Common myeloid progenitor, CD34-positive (primary cell): ENCODE measurements at regions not wholly inside any gene's neighbourhood (a gene's known extent, or its start where the extent isn't known, plus 50 kb on each side); places are given as distances from the start of the nearest gene placed in this dataset.

Experiments used
- CTCF ChIA-PET: fragments of 350-600 bp; sonication (Branson Sonifier 250); formaldehyde crosslinking; loops from one replicate; lab custom pipeline; 2021; ENCODE audit warnings: antibody characterized with exemption; lab: Charles Lee
- POLR2A ChIA-PET: fragments of 350-600 bp; sonication (Branson Sonifier 250); formaldehyde crosslinking; loops from one replicate; lab custom pipeline; 2021; ENCODE audit warnings: antibody characterized with exemption; lab: Charles Lee
- DNase-seq, 3 donors: peaks; one replicate each; pipeline versions ENCODE4 v3.0.0 to v3.0.0-alpha.2; 2013
- H3K27ac ChIP-seq, 2 experiments: 1 replicate in 1 of 2; 2 replicates in 1 of 2; pipeline ENCODE4 v1.7.0; 2013; ENCODE audit warnings: inconsistent platforms in 2 of 2, low read length in 2 of 2, mild to moderate bottlenecking in 2 of 2, low read depth in 1 of 2, moderate library complexity in 1 of 2; ENCODE audit not compliant: severe bottlenecking in 2 of 2, insufficient read depth in 1 of 2, poor library complexity in 1 of 2
- H3K27me3 ChIP-seq, 5 experiments: replicated peaks in 2 of 5; 1 replicate in 3 of 5; 2 replicates in 2 of 5; pipeline versions ENCODE4 v1.6.1 to v1.7.0; 2013; ENCODE audit warnings: low read length in 4 of 5, mild to moderate bottlenecking in 2 of 5, moderate library complexity in 2 of 5, inconsistent platforms in 1 of 5; ENCODE audit not compliant: insufficient read depth in 5 of 5, control insufficient read depth in 4 of 5
- H3K36me3 ChIP-seq, 4 experiments: 1 replicate in 2 of 4; 2 replicates in 2 of 4; pipeline versions ENCODE4 v1.6.1 to v1.7.0; 2013; ENCODE audit warnings: low read length in 3 of 4, control low read depth in 1 of 4, mild to moderate bottlenecking in 1 of 4; ENCODE audit not compliant: control insufficient read depth in 4 of 4, insufficient read depth in 4 of 4
- H3K4me1 ChIP-seq, 4 experiments: 1 replicate in 3 of 4; 2 replicates in 1 of 4; pipeline versions ENCODE4 v1.6.1 to v1.7.1; 2013; ENCODE audit warnings: low read length in 3 of 4, mild to moderate bottlenecking in 3 of 4, control low read depth in 1 of 4, inconsistent platforms in 1 of 4, moderate library complexity in 1 of 4; ENCODE audit not compliant: control insufficient read depth in 4 of 4, insufficient read depth in 4 of 4; ENCODE audit errors: control extremely low read depth in 1 of 4
- H3K4me3 ChIP-seq, 7 experiments: 1 replicate in 4 of 7; 2 replicates in 3 of 7; pipeline versions ENCODE4 v1.5.1 to v1.7.0; 2013; ENCODE audit warnings: mild to moderate bottlenecking in 7 of 7, low read length in 6 of 7, moderate library complexity in 6 of 7, inconsistent platforms in 2 of 7, low read depth in 2 of 7, control low read depth in 1 of 7; ENCODE audit not compliant: insufficient read depth in 4 of 7, control insufficient read depth in 1 of 7; ENCODE audit errors: extremely low read depth in 1 of 7
- H3K9me3 ChIP-seq, 5 experiments: 1 replicate in 4 of 5; 2 replicates in 1 of 5; pipeline versions ENCODE4 v1.6.1 to v1.7.1; 2013; ENCODE audit warnings: low read length in 4 of 5, mild to moderate bottlenecking in 2 of 5, inconsistent platforms in 1 of 5, low read depth in 1 of 5, moderate library complexity in 1 of 5; ENCODE audit not compliant: control insufficient read depth in 4 of 5, insufficient read depth in 2 of 5; ENCODE audit errors: control extremely low read depth in 1 of 5
- WGBS: methylation state at CpG from one replicate; pipeline ENCODE4 v1.1.5; 2013; ENCODE audit not compliant: insufficient coverage; 5-methylcytosine and 5-hydroxymethylcytosine counted together

GRCh38 chr2:100744589-100744988, 75.3 kb upstream of the NPAS2 start:
- ChIA-PET POLR2A (no interaction called here), CTCF (no interaction called here)

GRCh38 chr2:100745604-100746003, 74.3 kb upstream of the NPAS2 start:
- POLR2A ChIA-PET = interaction anchor here (0.9 kb wide), 1 partner anchor 17 kb away, joined by 3 read pairs; no protein-coding TSS in a partner anchor
- Histone ChIP-seq H3K9me3 (no peaks in the 10 kb centered on the region), H3K27ac (no peak overlapping the region), H3K27me3 (peaks cover 0 to 7% (median 2%) of the 10 kb centered on the region in 5 experiments), H3K36me3 (no peaks in the 10 kb centered on the region), H3K4me3 (no peak overlapping the region), H3K4me1 (peaks cover 0 to 11% (median 8%) of the 10 kb centered on the region in 4 experiments)
- no peak for DNase-seq
- 96% methylated on average over 5 of the region's 5 CpGs for WGBS
- CTCF ChIA-PET = no interaction called here

More at GRCh38 chr2:100744589-100744988, 75.3 kb upstream of the NPAS2 start:
- Histone ChIP-seq H3K9me3 (no peaks in the 10 kb centered on the region), H3K4me1 (peaks cover 0 to 11% (median 8%) of the 10 kb centered on the region in 4 experiments), H3K4me3 (no peak overlapping the region), H3K36me3 (no peaks in the 10 kb centered on the region), H3K27ac (no peak overlapping the region), H3K27me3 (peaks cover 0 to 7% (median 0%) of the 10 kb centered on the region in 5 experiments)
- 100% methylated on average over 2 of the region's 5 CpGs for WGBS
- no peak for DNase-seq

GRCh38 chr2:100747551-100747950, 72.4 kb upstream of the NPAS2 start:
- no peak overlapping the region for H3K27ac ChIP-seq
- ChIA-PET POLR2A (no interaction called here), CTCF (no interaction called here)
- no peaks in the 10 kb centered on the region for H3K36me3 ChIP-seq
- DNase-seq = no peak
- WGBS = 90% methylated on average over 2 of the region's 2 CpGs
- H3K4me3 ChIP-seq = no peak overlapping the region
- peaks cover 0 to 11% (median 8%) of the 10 kb centered on the region in 4 experiments for H3K4me1 ChIP-seq
- peaks cover 0 to 7% (median 1%) of the 10 kb centered on the region in 5 experiments for H3K27me3 ChIP-seq
- H3K9me3 ChIP-seq = peaks cover 0 to 3% (median 0%) of the 10 kb centered on the region in 5 experiments

- Histone ChIP-seq H3K36me3 (no peaks in the 10 kb centered on the region), H3K4me1 (peaks cover 0 to 11% (median 8%) of the 10 kb centered on the region in 4 experiments), H3K27ac (no peak overlapping the region), H3K9me3 (peaks cover 0 to 3% (median 0%) of the 10 kb centered on the region in 5 experiments), H3K27me3 (peaks cover 0 to 4% (median 1%) of the 10 kb centered on the region in 5 experiments), H3K4me3 (no peak overlapping the region)
- WGBS = 7% methylated on average over 2 of the region's 5 CpGs
- POLR2A ChIA-PET = no interaction called here
- DNase-seq = peak in 2 of 3 donors; percentile 1 to 3
- CTCF ChIA-PET = no interaction called here
Measured at GRCh38 chr2:100747996-100748615, 71.8 kb upstream of the NPAS2 start.

- DNase-seq = no peak
- Histone ChIP-seq H3K27me3 (peaks cover 0 to 10% (median 6%) of the 10 kb centered on the region in 5 experiments), H3K4me1 (peaks cover 0 to 11% (median 8%) of the 10 kb centered on the region in 4 experiments), H3K4me3 (no peak overlapping the region), H3K36me3 (no peaks in the 10 kb centered on the region), H3K9me3 (peaks cover 0 to 3% (median 0%) of the 10 kb centered on the region in 5 experiments), H3K27ac (no peak overlapping the region)
- ChIA-PET CTCF (no interaction called here), POLR2A (no interaction called here)
Measured at GRCh38 chr2:100748673-100749072, 71.3 kb upstream of the NPAS2 start.

- 100% methylated on average over 1 of the region's 4 CpGs for WGBS
- Histone ChIP-seq H3K9me3 (peaks cover 0 to 4% (median 0%) of the 10 kb centered on the region in 5 experiments), H3K36me3 (no peaks in the 10 kb centered on the region), H3K4me1 (peaks cover 0 to 11% (median 8%) of the 10 kb centered on the region in 4 experiments), H3K27me3 (peaks cover 0 to 14% (median 7%) of the 10 kb centered on the region in 5 experiments), H3K27ac (no peak overlapping the region), H3K4me3 (no peak overlapping the region)
- DNase-seq = no peak
- POLR2A ChIA-PET = no interaction called here
- CTCF ChIA-PET = no interaction called here
Measured at GRCh38 chr2:100749771-100750542, 70.0 kb upstream of the NPAS2 start.
